ENCODE measurements at regions not wholly inside any gene's neighbourhood (a gene's known extent, or its start where the extent isn't known, plus 50 kb on each side); places are given as distances from the start of the nearest gene placed in this dataset.
"Not testable (repeated sequence)": the region's sequence is repeated elsewhere in the genome, so short reads cannot be mapped to it uniquely, and the experiment has no call there.

DNA sequence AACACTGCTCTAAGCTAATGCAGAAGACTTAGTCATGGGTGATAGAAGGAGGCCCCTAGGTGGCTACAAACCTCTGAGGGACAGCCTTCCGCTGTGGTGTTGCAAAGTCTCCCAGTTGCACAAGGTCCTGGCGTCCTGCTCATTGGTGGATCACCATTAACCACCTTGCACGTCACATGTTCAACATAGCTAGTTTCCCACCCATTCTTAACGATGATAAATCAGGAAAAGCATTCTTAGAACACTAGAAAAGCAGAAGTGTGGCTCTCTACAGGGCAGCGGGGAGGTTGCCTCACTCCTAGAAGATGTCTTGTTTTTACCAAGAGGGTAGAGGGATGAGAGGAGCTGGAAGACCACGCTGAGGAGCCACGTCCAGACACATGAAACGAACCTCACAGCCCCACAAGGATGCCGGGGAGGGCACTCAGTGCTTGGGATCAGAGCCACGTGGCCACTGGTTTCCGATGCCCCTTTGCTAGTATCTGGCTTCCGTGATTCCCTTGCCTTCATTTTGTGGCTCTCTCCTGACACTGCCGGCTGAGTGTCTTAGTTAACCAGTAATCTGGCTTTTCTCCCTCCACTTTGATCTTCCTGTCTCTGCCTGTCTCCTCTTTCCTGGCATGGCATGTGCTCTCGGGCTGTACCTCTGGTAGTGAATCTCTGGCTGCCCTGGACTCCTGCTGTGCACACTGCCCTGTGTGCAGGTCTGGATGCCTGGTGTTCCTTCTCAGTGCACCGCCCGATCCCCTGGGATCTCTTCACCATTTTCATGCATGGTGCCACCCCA is 91.4 kb upstream of the NEDD9 start:
- DNase-seq: peak in 7 of 14 donors; percentile 3 to 50 (median 21)

DNA sequence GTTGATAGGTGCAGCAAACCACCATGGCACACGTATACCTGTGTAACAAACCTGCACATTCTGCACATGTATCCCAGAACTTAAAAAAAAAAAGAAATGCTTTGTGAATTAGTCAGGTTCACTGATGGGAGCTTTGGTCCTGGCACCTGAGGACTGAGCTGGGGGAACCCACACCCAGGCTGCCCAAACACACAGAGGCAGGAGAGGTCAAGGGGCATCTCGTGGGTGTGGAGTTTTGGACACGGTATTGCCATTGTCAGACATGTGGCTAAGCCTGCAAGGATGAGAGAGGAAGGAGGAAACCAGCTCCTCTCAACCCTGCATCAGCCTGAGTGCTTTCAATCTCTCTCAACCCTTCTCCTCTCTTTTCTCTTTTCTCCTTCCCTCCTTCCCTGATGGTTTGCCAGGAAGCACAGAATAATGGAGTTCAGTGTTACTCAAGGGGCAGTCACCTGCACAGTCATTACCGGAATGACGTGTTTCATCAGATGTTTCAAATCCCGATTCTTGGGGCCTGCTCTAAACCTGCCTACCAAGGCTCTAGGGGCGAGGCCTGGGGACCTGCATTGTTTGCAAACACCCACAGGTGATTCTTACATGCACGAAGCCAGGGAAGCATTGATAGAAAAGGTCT is 89.9 kb upstream of the NEDD9 start:
- DNase-seq: no peak

DNA sequence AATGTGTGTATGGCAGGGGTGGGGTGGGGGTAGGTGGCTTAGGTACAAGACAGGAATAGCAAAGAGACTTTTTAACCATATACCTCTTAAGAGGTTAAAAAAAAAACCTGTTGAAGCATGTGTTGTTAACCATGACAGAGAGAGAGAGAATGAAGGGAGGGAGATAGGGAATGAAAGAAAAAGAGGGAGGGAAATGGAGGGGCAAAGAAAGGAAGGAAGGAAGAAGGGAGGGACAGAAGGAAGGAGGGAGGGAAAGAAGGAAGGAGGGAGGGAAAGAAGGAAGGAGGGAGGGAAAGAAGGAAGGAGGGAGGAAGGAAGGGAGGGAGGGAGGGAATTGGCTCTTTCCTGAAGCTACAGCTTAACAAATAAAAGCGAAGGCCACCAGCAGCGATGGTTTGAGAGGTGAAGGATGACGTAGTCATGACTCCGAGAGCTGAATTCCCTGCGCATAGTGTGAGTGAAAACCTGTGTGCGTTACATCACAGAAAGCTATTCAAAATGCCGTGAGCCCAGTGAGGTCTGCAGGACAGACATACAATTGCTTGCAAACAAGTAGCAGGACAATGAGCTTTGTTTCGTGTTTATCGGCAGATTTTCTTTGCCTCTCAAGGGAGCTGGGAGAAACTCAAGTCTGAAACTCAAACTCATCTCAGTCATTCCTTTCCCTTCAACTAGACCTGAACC is 88.6 kb upstream of the NEDD9 start:
- DNase-seq: no peak

DNA sequence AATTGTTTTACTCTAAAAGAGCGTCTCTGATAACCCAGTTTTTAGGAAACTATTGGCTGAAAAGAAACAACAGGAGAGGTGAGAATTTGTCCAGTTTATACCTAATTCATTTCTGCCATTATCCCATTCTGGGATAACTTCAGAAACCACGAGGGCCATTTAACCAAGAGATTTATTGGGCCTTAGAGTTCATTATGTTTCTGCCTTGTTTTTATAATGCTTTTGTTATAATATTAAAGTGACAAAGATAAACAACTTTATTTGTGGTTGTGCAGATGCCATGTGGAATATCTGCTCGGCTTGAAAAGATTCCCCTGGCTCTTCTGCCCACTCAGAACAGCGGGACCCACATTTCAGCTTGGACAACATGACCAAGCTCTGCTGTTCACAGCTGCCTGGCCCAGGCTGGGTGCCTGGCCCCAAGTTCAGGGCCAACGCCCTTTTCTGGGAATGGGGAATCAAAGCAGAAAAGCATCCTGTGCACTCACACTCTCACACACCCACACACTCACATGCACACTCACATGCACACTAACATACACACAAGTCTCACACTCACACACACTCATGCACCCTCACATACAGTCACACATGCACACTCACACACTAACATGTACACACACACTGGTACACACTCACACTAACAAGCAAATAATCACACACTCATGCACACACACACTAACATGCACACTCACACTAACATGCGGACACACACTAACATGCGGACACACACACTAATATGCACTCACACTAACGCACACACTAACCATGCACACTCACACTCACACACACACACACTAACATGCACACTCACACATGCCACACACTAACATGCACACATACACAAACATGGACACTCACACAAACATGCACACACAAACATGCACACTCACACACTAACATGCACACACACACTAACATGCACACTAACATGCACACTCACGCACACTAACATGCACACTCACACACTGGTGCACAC is 86.7 kb upstream of the NEDD9 start:
- DNase-seq: no peak

DNA sequence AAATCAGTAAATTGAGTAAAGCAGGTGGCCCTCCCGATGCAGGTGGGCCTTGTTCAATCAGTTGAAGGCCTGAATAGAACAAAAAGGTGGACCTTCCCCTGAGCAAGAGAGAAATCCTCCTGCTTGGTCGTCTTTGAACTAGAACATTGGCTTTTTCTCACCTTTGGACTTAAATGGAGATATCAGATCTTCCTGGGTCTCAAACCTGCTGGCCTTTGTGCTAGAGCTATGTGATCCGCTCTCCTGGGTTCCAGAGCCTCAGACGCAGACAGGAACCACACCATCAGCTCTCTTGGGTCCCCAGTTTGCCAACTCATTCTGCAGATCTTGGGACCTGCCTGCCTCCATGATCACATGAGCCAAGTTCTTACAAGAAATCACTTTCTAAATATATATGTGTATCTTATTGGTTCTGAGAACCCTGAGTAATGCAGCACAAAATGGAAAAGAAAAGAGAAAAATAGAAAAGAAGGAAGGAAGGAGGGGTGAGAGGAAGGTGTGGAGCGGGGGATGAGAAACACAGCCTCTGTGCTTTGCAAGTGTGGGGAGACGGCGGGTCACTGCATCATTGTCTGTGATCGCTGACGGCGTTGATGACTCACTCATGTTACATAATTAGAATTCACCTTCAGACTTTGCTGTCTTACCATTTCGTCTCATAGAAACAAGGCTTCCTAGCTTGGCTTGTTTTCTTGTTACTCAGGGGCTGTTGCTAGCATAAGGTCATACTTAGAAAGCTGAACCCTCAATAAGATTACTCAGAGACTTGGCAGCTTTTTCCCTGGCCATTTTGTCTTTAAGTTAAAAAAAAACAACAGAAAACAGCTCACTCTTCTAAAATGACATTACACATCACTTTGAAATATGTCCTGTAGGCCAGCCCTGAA is 85.7 kb upstream of the NEDD9 start:
- DNase-seq: peak in 1 of 14 donors; percentile 32

DNA sequence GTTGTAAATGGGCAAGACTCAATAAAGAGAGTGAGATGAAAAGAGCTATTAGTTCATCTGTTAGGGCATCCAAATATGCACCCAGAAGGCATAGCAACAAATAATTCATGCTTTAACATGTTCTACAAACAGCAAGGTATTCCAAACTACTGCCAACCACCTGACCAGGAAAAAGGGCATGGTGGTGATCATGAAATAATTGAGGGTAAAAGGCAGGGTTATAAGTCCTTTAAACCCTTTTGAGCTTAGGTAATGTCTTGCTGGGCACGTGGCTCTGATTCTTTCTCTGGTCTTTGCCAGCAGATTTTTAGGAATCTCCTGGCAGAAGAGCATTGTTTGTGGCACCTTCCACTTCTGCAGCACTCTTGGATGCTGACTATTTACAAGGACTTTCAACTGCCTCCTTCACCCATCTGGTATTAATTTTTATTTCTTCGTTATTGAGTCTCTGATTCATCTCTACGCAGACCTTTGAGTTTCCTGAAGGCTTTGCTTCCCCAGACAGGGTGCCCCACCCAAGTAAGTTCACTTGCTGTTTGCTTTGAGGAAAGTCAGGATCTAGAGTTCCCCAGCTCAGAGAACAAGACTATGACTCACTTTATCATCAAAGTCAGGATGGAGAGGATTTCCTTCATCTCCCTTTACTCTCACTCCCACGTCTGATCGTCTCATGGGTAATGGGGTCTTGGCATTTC is 83.4 kb upstream of the NEDD9 start:
- DNase-seq: no peak

DNA sequence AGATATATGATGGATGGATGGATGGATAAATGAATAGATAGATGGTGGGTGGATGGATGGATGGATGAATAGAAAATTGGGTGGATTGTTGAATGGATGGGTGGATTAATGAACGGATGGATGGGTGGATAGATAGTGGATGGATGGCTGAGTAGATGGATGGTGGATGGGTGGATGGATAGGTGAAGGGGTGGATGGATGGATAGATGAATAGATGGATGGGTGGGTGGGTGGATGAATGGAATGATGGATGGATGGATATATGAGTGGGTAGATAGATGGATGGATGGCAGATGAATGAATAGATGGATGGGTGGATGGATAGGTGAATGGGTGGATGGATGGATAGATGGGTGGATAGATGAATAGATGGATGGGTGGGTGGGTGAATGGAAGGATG is 80.7 kb upstream of the NEDD9 start:
- no peak for DNase-seq

DNA sequence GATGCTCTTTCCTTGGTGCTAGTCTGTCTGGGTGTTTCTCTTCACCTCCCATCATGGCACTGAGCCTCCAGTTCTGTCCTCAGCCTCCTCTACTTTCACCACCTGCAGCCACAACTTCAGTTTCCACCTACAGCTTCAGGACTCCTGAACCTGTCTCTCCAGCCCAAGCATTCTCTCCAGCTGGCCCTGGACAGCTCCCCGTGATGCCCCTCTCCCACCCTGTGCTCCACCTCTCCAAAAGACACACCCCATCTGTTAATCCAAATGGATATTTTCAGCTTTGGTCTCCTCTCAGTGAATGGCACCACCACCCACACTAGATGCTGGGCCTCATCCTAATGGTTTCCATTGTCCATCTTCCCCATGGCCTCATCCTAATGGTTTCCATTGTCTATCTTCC is 79.5 kb upstream of the NEDD9 start:
- DNase-seq: no peak

DNA sequence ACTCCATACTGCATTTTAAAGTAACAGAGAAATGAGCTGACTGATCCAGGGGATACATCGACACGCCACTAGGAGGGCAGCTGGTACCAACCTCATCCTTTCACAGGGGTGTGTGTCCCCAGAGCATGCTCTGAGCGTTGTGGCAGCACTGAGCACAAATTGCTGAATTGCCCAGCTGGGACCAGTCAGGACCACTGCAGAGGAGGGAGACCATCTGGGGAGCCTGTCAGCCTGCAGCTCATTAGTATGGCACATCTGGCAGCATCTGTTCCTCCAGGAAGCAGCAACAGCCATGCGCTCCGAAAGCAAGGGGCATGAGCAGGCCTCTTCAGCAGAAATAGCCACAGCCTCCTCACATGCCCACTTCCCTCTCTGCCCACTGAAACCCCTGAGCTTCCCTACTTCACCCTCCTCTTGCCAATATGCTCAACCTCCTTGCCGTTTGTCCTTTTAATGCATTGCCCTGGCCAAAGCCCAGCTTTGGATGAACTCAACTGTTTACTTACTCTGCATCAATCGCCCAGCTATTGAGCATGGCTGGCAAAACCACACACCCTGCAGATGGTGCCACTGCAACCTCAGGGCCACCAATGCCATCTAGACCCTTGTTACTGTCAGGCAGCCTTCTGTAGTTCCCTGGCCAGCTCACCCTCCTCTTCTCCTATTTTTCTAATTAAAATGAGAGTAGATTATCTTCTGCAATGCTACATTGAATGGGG is 77.6 kb upstream of the NEDD9 start:
- DNase-seq: peak in 6 of 14 donors; percentile 4 to 24 (median 12)

DNA sequence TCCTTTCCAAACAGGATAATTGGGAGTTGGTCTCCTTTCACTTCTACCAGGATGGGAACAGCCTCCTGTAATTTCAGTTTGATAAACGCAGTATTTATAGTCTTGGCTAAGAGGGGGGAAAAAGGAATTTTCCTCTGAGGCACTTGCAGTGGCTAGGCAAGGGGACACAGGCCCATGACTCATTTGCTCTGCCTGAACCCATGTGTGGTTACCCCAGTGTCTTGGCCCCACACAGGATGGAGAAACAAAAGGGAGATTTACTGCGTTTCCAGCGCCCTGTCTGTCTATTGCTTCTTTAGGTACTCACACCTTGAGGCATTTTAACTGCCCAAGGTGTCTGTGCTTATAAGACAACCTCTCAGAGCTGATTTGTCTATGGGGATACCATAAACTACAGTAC is 74.8 kb upstream of the NEDD9 start:
- no peak for DNase-seq

DNA sequence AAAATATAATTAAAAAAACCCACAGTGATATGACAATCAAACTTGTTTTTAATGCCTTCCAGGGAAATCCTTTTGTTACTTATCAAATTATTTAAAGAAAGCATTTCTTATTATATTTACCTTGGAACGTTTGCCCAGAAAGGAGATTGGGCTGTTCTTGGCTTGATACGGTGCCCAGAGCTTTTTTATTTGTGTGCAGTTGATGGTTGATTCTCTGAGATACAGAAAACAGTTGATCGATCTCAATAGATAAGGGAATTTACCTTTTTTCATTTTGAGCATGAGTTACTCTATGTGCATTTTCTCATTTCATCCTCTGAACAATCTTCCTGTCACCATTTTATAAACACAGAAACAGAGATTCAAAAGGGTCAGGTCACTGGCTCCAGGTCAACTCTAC is 72.5 kb upstream of the NEDD9 start:
- DNase-seq: no peak

DNA sequence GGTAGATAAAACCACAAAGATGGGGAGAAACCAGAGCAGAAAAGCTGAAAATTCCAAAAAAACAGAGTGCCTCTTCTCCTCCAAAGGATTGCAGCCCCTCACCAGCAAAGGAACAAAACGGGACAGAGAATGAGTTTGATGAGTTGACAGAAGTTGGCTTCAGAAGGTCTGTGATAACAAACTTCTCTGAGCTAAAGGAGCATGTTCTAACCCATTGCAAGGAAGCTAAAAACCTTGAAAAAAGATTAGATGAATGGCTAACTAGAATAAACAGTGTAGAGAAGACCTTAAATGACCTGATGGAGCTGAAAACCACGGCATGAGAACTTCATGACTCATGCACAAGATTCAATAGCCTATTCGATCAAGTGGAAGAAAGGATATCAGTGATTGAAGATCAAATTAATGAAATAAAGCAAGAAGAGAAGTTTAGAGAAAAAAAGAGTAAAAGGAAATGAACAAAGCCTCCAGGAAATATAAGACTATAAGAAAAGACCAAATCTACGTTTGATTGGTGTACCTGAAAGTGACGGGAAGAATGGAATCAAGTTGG is 67.5 kb upstream of the NEDD9 start:
- not testable (repeated sequence) for DNase-seq

DNA sequence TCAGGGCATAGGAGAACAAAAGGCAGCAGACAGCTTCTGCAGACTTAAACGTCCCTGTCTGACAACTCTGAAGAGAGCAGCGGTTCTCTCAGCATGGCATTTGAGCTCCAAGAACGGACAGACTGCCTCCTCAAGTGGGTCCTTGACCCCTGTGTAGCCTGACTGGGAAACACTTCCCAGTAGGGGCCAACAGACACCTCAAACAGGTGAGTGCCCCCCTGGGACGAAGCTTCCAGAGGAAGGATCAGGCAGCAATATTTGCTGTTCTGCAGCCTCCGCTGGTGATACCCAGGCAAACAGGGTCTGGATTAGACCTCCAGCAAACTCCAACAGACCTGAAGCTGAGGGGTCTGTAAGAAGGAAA is 66.9 kb upstream of the NEDD9 start:
- not testable (repeated sequence) for DNase-seq

DNA sequence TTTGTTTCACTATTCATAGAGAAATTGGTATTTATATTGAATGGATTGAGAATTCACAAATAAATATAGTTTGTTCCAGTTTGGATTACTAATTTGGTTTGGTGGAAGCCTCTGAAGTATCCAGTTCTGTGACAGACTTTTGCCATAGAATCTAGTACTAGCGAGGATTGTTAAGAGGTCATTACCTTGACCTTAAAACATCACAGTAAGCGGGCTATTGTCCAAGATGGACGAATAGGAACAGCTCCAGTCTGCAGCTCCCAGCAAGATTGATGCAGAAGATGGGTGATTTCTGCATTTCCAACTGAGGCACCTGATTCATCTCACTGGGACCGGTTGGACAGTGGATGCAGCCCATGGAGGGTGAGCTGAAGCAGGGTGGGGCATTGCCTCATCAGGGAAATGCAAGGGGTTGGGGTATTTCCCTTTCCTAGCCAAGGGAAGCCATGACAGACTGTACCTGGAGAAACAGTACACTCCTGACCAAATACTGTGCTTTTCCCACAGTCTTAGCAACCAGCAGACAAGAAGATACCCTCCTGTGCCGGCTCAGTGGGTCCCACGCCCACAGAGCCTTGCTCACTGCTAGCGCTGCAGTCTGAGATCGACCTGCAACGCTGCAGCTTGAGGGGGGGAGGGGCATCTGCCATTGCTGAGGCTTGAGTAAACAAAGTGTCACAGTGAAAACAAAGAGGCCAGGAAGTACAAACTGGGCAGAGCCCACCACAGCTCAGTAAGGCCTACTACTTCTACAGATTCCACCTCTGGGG is 66.4 kb upstream of the NEDD9 start:
- no peak for DNase-seq

DNA sequence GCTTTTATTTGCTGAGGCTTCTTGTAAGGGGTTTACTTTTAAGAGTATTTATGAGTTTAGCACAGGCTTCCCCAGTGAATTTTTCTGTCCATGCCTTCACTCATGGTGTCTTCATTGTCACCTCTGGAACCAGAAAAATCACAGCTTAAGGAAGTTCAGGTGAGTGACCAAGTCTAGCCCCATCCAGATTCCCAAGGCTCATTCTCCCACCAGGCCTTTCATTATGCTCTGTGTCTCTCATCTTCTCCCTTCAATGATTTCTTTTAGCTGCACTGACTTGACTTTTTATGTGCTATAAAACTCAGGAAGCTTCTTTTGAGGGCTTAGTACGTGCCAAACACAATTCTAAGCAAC is 64.9 kb upstream of the NEDD9 start:
- DNase-seq: no peak

DNA sequence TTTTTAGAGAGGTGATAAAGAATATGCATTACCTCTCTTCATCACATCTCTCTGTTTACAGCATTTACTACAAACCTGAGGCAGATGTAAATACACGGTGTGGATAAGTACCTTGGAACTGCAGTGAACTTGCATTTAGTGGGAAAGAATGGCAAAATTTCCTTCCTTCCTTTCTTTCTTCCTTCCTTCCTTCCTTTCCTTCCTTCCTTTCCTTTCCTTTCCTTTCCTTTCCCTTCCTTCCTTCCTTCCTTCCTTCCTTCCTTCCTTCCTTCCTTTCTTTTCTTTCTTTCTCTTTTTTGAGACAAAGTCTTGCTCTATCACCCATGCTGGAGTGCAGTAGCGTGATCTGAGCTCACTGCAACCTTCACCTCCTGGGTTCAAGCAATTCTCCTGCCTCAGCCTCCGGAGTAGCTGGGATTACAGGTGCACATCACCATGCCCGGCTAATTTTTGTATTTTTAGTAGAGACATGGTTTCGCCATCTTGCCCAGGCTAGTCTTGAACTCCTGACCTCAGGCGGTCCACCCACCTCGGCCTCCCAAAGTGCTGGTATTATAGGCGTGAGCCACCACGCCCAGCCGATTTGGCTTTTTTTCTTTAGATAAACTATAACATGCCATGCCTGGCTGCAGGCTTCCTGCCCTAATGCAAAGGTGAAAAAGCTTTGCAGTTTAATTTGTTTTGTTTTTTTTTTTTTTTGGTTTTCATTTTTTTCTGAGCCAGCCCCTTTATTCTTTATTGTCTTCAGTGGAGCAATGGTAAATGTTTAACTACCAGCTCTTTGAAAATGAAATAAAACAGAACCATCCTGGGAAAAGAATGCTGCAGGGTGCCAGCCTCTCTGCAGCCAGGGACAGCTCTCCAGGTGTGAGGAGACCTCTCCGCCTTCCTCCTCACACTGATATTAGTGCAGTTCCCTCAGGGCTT is 64.2 kb upstream of the NEDD9 start:
- DNase-seq: no peak

DNA sequence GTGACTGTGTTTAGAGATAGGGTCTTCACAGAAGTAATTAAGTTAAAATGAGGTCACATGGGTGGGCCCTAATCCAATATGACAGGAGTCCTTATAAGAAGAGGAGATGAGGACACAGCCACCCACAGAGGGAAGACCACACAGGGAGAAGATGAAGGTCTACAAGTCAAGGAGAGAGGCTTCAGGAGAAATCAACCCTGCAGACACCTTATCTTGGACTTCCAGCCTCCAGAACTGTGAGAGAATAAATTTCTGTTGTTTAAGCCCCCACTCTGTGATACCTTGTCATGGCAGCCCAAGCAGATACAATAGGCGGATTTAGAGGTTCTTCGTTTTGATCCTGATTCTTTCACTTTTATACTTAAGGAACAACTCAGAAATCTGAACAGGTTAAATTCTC is 63.5 kb upstream of the NEDD9 start:
- no peak for DNase-seq

DNA sequence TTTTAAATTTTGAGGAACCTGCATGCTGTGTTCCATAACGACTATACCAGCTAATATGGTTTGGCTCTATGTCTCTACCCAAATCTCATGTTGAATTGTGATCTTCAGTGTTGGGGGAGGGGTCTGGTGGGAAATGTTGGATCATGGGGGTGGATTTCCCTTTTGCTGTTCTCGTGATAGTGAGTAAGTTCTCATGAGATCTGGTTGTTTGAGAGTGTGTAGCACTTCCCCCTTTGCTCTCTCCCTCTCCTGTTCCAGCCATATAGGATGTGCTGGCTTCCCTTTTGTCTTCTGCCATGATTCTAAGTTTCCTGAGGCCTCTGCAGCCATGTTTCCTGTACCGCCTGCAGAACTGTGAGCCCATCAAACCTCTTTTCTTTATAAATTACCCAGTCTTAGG is 61.8 kb upstream of the NEDD9 start:
- no peak for DNase-seq
